Inflammatory macrophage treated with lipopolysaccharide for 4 hours (primary cell): ENCODE measurements at regions not wholly inside any gene's neighbourhood (a gene's known extent, or its start where the extent isn't known, plus 50 kb on each side); places are given as distances from the start of the nearest gene placed in this dataset.
"Not testable (repeated sequence)": the region's sequence is repeated elsewhere in the genome, so short reads cannot be mapped to it uniquely, and the experiment has no call there.

ENCODE experiments used
- DNase-seq: peaks from one replicate; pipeline ENCODE4 v3.0.0-alpha.2; 2020

- DNase-seq: peak; percentile 71
Measured at GRCh38 chr3:184479426-184480126, 82.0 kb upstream of the EPHB3 start.

GRCh38 chr3:184480831-184481230 lies 80.8 kb upstream of the EPHB3 start:
- no peak for DNase-seq

GRCh38 chr3:184481984-184482671 lies 79.5 kb upstream of the EPHB3 start:
- DNase-seq: no peak

DNA sequence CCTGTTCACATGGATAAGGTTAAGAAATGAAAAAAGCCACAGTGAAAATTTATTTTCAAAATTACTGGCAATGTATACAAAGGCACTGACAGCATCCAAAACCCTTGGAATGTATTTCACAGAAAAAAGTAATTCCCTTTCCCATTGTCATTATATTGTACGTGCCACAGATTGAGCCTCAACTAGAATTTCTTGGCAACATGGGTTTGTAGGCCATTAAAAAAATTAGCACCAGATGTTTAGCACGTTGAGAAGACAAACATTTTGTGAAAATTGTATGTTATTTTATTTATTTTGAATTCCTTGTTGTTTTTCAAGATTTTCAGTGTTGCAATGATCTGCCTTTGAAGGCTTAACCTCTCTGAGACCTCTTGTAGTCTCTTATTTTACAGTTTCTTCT lies 76.3 kb upstream of the EPHB3 start:
- no peak for DNase-seq

GRCh38 chr3:184485906-184486305 lies 75.7 kb upstream of the EPHB3 start:
- DNase-seq: no peak

GRCh38 chr3:184486614-184487013 lies 75.0 kb upstream of the EPHB3 start:
- no peak for DNase-seq

DNA sequence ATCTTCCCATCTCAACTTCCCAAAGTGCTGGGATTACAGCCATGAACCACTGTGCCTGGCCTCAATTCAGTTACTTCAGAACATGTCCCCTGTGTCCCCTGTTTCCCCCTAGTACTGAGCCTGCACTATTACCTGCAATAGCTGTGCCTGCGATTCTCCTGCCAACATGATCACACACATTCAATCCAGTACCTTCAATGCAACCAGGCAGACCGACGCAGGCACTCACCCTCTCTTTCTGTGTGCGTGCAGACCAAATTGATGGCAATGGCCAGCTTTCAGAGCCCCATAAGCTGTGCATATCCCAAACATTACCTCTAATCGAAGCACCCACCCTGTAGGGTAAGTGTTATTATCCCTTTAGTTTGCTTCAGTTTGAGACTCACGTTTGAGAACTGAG lies 73.0 kb upstream of the EPHB3 start:
- DNase-seq: no peak

GRCh38 chr3:184489268-184489841 lies 72.2 kb upstream of the EPHB3 start:
- no peak for DNase-seq

DNA sequence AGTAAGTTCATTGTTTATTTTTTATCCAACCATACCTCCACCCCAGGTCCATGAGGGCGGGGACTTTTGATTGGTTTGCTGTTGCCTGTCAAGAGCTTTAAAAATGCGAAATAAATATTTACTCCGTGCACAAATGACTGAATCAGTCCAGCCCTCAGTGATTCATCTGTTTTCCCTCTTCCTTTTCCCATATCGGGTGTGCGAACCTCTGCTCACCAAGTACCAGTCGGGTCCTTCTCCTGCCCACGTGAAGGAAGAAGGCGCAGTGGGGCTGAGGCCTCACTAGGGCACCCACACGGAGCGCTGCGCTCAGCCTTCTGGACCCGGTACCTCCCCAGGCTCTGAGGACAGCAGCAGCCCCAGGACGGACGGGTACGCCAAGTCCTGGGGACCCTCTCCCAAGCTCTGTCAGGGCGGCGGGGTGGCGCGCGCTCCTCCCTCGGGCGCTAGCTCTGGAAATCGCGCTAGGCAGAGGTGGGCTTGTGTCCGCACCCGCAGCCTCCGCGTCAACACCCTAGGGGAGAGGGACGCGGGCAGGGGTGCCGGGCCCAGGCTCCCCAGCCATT lies 70.5 kb upstream of the EPHB3 start:
- no peak for DNase-seq

GRCh38 chr3:184491867-184492615 lies 69.5 kb upstream of the EPHB3 start:
- DNase-seq: peak; percentile 81

- no peak for DNase-seq
Measured at GRCh38 chr3:184496933-184497332, 64.7 kb upstream of the EPHB3 start.

GRCh38 chr3:184497804-184498203 lies 63.8 kb upstream of the EPHB3 start:
- DNase-seq: peak; percentile 79

DNA sequence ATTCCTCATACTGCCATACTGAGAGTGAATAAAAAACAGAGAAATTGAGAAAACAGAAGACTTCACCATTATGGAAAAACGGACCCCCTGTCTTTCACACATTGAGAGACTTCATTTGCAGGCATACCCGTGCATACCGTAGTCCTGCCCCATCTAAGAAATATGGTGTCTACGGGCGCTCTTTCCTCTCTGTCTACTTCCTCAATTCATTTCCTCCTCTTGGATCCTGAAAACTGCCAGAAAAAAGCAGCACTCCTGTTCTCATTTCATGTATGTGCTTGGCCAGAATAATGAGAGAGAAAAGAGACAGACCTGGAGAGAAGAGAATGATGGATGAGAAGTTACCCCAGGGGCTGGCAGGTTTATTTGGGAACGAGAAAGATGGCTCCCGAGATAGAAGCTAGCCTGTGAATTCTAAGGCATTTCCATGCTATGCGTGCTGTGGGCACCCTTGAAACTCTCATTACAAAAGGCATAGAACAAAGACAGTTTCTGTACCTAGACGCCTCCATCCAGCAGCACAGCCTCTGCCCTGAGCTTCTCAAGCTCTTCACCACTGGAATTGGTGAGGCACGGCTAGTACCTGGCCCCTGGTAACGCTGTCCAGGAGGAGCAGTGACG lies 62.5 kb upstream of the EPHB3 start:
- peak; percentile 35 for DNase-seq

GRCh38 chr3:184500344-184500923 lies 61.2 kb upstream of the EPHB3 start:
- DNase-seq: no peak

- no peak for DNase-seq
Measured at GRCh38 chr3:184502123-184502667, 59.4 kb upstream of the EPHB3 start.

DNA sequence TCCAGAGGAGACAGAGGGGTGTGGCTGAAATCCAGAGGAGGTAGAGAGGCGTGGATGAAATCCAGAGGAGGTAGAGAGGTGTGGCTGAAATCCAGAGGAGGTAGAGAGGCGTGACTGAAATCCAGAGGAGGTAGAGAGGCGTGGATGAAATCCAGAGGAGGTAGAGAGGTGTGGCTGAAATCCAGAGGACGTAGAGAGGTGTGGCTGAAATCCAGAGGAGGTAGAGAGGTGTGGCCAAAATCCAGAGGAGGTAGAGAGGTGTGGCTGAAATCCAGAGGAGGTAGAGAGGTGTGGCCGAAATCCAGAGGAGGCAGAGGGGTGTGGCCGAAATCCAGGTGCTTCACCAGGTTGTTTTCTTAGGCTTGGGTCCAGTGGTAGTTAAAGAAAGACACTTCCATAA lies 58.7 kb upstream of the EPHB3 start:
- not testable (repeated sequence) for DNase-seq

GRCh38 chr3:184503647-184504046 lies 57.9 kb upstream of the EPHB3 start:
- DNase-seq: no peak

DNA sequence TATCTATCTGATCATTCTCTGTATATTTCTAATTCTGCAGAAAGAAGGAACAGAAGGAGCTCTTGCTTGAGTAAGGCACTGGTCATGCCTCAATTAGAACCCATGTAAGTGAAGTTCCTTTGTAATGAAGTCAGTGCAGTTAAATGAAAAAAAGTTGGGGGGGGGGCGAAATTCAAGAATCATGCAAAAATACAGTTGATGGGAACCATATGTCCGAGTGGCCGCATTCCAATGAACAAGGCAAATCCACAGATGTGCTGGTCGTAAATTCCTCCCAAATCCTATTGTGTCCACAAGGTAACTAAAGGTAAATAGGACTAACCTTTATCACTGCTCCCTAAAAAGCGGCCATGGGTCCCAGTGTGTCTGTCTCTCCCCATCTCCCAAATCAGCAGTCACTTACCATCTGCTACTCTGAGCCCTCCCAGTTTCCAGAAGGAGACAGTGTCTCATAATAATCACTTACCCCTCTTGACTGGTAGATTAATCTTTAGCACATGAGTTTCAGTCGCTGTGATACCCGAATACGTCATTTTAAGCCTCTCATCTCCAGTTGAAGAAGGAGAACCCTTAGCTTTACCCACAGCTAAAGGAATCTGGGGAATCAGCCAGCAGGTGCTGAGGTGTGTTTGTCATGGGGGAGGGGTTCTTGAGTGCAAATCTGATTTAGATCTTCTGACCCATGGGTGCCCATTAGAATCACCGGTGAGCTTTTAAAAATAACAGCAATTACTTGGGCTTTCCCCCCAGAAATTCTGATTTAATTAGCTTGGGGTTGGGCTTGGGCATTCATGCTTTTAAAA lies 56.3 kb upstream of the EPHB3 start:
- no peak for DNase-seq

DNA sequence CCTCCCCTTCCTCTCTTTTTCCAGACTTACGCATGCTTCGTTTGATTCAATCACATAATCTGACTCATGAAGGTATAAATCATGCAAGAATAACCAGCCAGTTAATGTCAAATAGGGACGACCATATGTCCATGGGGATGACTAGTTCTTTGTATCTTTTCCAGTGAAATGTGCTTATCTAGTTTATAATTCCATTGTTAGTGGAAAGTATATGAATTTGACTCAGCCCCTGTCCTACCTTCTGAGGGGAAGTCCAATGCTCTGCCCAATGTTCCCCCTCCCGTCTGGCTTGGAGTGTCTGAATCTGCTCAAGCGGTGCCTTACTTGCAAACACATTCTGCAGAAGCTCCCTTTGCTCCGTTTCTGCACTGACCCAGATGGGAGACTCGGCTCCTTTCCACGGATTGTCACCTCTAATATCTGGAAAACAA lies 55.0 kb upstream of the EPHB3 start:
- DNase-seq: no peak

- no peak for DNase-seq
Measured at GRCh38 chr3:184508938-184509337, 52.6 kb upstream of the EPHB3 start.

GRCh38 chr3:184511741-184512140 lies 49.8 kb upstream of the EPHB3 start:
- DNase-seq: no peak
